HCT116 (cell line): ENCODE measurements at regions not wholly inside any gene's neighbourhood (a gene's known extent, or its start where the extent isn't known, plus 50 kb on each side); places are given as distances from the start of the nearest gene placed in this dataset.

Source experiments
- ATAC-seq: fragments of 200-7000 bp; cut with Tn5 transposase; 2 replicates; pipeline ENCODE4 v1.9.1; 2020; ENCODE audit warnings: mild to moderate bottlenecking, moderate library complexity
- BruUV-seq: library from RNA; stranded (reverse); fragments of 400-500 nt; replicated peaks from 2 replicates; lab custom pipeline; 2021; lab: Mats Ljungman, UMichigan
- CTCF ChIA-PET: fragments of 300-600 bp; sonication (Branson Sonifier 250); formaldehyde crosslinking; loops from one replicate; lab custom pipeline; 2021; ENCODE audit warnings: antibody characterized with exemption; lab: Charles Lee
- POLR2A ChIA-PET: fragments of 300-600, 350-600 bp; sonication (Branson Sonifier 250); formaldehyde crosslinking; loops from one replicate; lab custom pipeline; 2021; ENCODE audit warnings: antibody characterized with exemption; lab: Charles Lee
- RAD21 ChIA-PET, 2 experiments: fragments of 300-600 bp; sonication (Branson Sonifier 250); formaldehyde crosslinking; loops; one replicate each; lab custom pipeline; 2023; ENCODE audit warnings: low total read pairs in 2 of 2; ENCODE audit not compliant: uncharacterized antibody in 2 of 2, unreplicated experiment in 2 of 2, low non-redundant PET in 1 of 2; lab: Charles Lee
- DNase-seq: peaks from one replicate; pipeline ENCODE4 v3.0.0-alpha.2; 2010; ENCODE audit warnings: low read depth, low spot score
- H2AFZ ChIP-seq: fragments of 200-600 bp; shearing (Covaris generic), sonication (generic); 2 replicates; pipeline ENCODE4 v1.6.1; 2017; ENCODE audit warnings: low read depth, mixed run types, mixed read lengths, antibody characterized with exemption, low read length; ENCODE audit not compliant: poor library complexity, severe bottlenecking
- H3K27ac ChIP-seq: 2 replicates; pipeline ENCODE4 v1.5.1; 2012; ENCODE audit warnings: low read depth, low read length
- H3K27me3 ChIP-seq: fragments of 200-600 bp; sonication (generic); 2 replicates; pipeline ENCODE4 v1.6.1; 2016; ENCODE audit warnings: mixed run types, low read length, mixed read lengths; ENCODE audit not compliant: insufficient read depth
- H3K36me3 ChIP-seq, 2 experiments: fragments of 200-500 bp in 1 of 2; fragments of 200-600 bp in 1 of 2; sonication (Bioruptor generic) in 1 of 2; sonication (generic) in 1 of 2; 2 replicates each; pipeline versions ENCODE4 v1.5.1 to v1.6.1; 2014 to 2016; ENCODE audit warnings: low read length in 2 of 2, inconsistent platforms in 1 of 2, mixed read lengths in 1 of 2, mixed run types in 1 of 2; ENCODE audit not compliant: insufficient read depth in 2 of 2, control insufficient read depth in 1 of 2
- H3K4me1 ChIP-seq, 2 experiments: fragments of 200-600 bp in 1 of 2; sonication (generic) in 1 of 2; 2 replicates each; pipeline versions ENCODE4 v1.5.1 to v1.6.1; 2012 to 2017; ENCODE audit warnings: low read length in 2 of 2, inconsistent platforms in 1 of 2, mild to moderate bottlenecking in 1 of 2, mixed read lengths in 1 of 2, mixed run types in 1 of 2, moderate library complexity in 1 of 2; ENCODE audit not compliant: insufficient read depth in 2 of 2, control insufficient read depth in 1 of 2
- H3K4me2 ChIP-seq: fragments of 200-600 bp; sonication (generic); 2 replicates; pipeline ENCODE4 v1.6.1; 2017; ENCODE audit warnings: mixed run types, low read length, mixed read lengths
- H3K4me3 ChIP-seq, 2 experiments: fragments of 200-600 bp in 1 of 2; sonication (generic) in 1 of 2; replicated peaks in 1 of 2; 2 replicates each; pipeline ENCODE4 v1.5.1; 2011 to 2016; ENCODE audit warnings: low read length in 2 of 2, control low read depth in 1 of 2, low read depth in 1 of 2, mild to moderate bottlenecking in 1 of 2, mixed read lengths in 1 of 2, mixed run types in 1 of 2
- H3K79me2 ChIP-seq: fragments of 200-600 bp; sonication (generic); 2 replicates; pipeline ENCODE4 v1.6.1; 2017; ENCODE audit warnings: mild to moderate bottlenecking, mixed run types, low read length, moderate library complexity, mixed read lengths; ENCODE audit not compliant: insufficient read depth
- H3K9ac ChIP-seq: fragments of 200-600 bp; sonication (generic); 2 replicates; pipeline ENCODE4 v1.6.1; 2016; ENCODE audit warnings: low read length, mixed read lengths
- H3K9me2 ChIP-seq: fragments of 200-600 bp; sonication (generic), shearing (Covaris generic); 2 replicates; pipeline ENCODE4 v1.6.1; 2017; ENCODE audit warnings: mixed run types, mild to moderate bottlenecking, moderate library complexity; ENCODE audit not compliant: insufficient read depth
- H3K9me3 ChIP-seq, 2 experiments: fragments of 200-500 bp in 1 of 2; fragments of 200-600 bp in 1 of 2; sonication (Bioruptor generic) in 1 of 2; sonication (generic) in 1 of 2; 2 replicates each; pipeline ENCODE4 v1.6.1; 2014 to 2017; ENCODE audit warnings: low read length in 2 of 2, mixed read lengths in 2 of 2, inconsistent platforms in 1 of 2, low read depth in 1 of 2, mild to moderate bottlenecking in 1 of 2, mixed run types in 1 of 2, moderate library complexity in 1 of 2; ENCODE audit not compliant: control insufficient read depth in 1 of 2, insufficient read depth in 1 of 2
- H4K20me1 ChIP-seq: fragments of 200-600 bp; sonication (generic), shearing (Covaris generic); 2 replicates; pipeline ENCODE4 v1.6.1; 2017; ENCODE audit warnings: mixed run types, mild to moderate bottlenecking, moderate library complexity; ENCODE audit not compliant: insufficient read depth
- CEBPB ChIP-seq: IDR thresholded peaks from 2 replicates; pipeline ENCODE4 v1.6.1; 2012; ENCODE audit warnings: low read depth
- ELF1 ChIP-seq: IDR thresholded peaks from 2 replicates; pipeline ENCODE4 v1.6.1; 2012; ENCODE audit warnings: low read depth, borderline replicate concordance
- EZH2 ChIP-seq: fragments of 200-600 bp; sonication (generic); IDR thresholded peaks from 2 replicates; pipeline ENCODE4 v1.6.1; 2017; ENCODE audit warnings: antibody characterized with exemption, mixed run types
- JUND ChIP-seq: IDR thresholded peaks from 2 replicates; pipeline ENCODE4 v1.6.1; 2012
- POLR2A ChIP-seq: IDR thresholded peaks from 2 replicates; pipeline ENCODE4 v1.7.0; 2011; ENCODE audit warnings: borderline replicate concordance; ENCODE audit not compliant: insufficient read depth, insufficient read length; ENCODE audit errors: extremely low read depth
- intact Hi-C: fragments of 100-400 bp; cut with micrococcal nuclease; formaldehyde crosslinking; loops from 2 replicates; pipeline ENCODE4 v1.10.0; 2022

GRCh38 chr6:12221856-12222255, 68.3 kb upstream of the EDN1 start:
- H3K27me3 ChIP-seq: peaks cover 4% of the 10 kb centered on the region; the same call in 1 of the 2 replicates
- CTCF ChIA-PET: no interaction called here
- H3K27ac ChIP-seq: no peak overlapping the region
- H3K4me2 ChIP-seq: no peak overlapping the region
- H2AFZ ChIP-seq: no peak overlapping the region
- no peaks in the 10 kb centered on the region for H3K9me3 ChIP-seq
- no peak overlapping the region for H3K9ac ChIP-seq
- no peaks in the 10 kb centered on the region for H3K36me3 ChIP-seq
- no peaks in the 10 kb centered on the region for H3K4me1 ChIP-seq
- no TSS peak for BruUV-seq
- DNase-seq: no peak
- no peak for TF ChIP-seq CEBPB
- TF ChIP-seq ELF1: no peak
- TF ChIP-seq, all 23 proteins: peak for 0
- no peak for ATAC-seq
- H4K20me1 ChIP-seq: no peaks in the 10 kb centered on the region
- ChIA-PET POLR2A (no interaction called here), RAD21 (no interaction called here)
- H3K9me2 ChIP-seq: no peaks in the 10 kb centered on the region
- intact Hi-C loops: no loop called here
- H3K4me3 ChIP-seq: no peak overlapping the region
- H3K79me2 ChIP-seq: no peaks in the 10 kb centered on the region

- no peak overlapping the region for H3K9ac ChIP-seq
- H3K9me2 ChIP-seq: no peaks in the 10 kb centered on the region
- intact Hi-C loops: no loop called here
- ATAC-seq: no peak
- BruUV-seq: no TSS peak
- no peak overlapping the region for H3K27ac ChIP-seq
- H3K27me3 ChIP-seq: peaks cover 4% of the 10 kb centered on the region; the same call in 1 of the 2 replicates
- ChIA-PET POLR2A (no interaction called here), RAD21 (no interaction called here), CTCF (no interaction called here)
- no peak overlapping the region for H2AFZ ChIP-seq
- no peaks in the 10 kb centered on the region for H3K4me1 ChIP-seq
- no peaks in the 10 kb centered on the region for H3K9me3 ChIP-seq
- H3K79me2 ChIP-seq: no peaks in the 10 kb centered on the region
- TF ChIP-seq EZH2 (no peak), CEBPB (no peak), POLR2A (no peak), JUND (no peak)
- H3K36me3 ChIP-seq: no peaks in the 10 kb centered on the region
- no peak for DNase-seq
- H4K20me1 ChIP-seq: no peaks in the 10 kb centered on the region
- no peak overlapping the region for H3K4me2 ChIP-seq
- H3K4me3 ChIP-seq: no peak overlapping the region
Measured at GRCh38 chr6:12222405-12223366, 67.5 kb upstream of the EDN1 start.
